Fibroblast of mammary gland (primary cell): ENCODE measurements at regions not wholly inside any gene's neighbourhood (a gene's known extent, or its start where the extent isn't known, plus 50 kb on each side); places are given as distances from the start of the nearest gene placed in this dataset.
"Not testable (repeated sequence)": the region's sequence is repeated elsewhere in the genome, so short reads cannot be mapped to it uniquely, and the experiment has no call there.

ENCODE experiments used
- DNase-seq: peaks from one replicate; pipeline ENCODE4 v3.0.0-alpha.2; 2010; ENCODE audit warnings: low read depth
- H3K4me3 ChIP-seq: 2 replicates; pipeline ENCODE4 v1.5.1; 2011; ENCODE audit warnings: low read depth, mild to moderate bottlenecking, low read length, moderate library complexity; ENCODE audit not compliant: control insufficient read depth
- TF ChIP-seq, protein P1 (sequence below): conservative IDR thresholded peaks from 2 replicates; pipeline ENCODE4 v1.5.1; 2011; ENCODE audit warnings: low read depth, low read length, inconsistent platforms; ENCODE audit not compliant: control insufficient read depth, insufficient read depth

DNA sequence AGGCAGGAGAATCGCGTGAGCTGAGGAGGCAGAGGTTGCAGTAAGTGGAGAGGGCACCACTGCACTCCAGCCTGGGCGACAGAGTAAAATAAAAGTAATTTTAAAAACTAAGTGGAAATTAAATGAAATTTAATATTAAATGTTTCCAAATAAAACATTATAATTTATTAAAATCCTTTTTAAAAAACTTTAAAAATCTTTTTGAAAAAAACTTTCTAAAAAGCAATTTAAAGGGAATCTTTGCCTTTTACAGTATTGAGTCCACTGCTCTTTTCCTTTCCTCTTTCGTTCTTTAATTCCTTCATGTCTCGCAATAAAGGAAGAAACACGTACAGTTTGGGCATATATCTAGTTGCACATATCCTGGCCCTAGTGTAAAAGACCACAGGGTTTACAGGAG, 77.8 kb upstream of the DMRT1 start:
- TF ChIP-seq, protein P1, sequence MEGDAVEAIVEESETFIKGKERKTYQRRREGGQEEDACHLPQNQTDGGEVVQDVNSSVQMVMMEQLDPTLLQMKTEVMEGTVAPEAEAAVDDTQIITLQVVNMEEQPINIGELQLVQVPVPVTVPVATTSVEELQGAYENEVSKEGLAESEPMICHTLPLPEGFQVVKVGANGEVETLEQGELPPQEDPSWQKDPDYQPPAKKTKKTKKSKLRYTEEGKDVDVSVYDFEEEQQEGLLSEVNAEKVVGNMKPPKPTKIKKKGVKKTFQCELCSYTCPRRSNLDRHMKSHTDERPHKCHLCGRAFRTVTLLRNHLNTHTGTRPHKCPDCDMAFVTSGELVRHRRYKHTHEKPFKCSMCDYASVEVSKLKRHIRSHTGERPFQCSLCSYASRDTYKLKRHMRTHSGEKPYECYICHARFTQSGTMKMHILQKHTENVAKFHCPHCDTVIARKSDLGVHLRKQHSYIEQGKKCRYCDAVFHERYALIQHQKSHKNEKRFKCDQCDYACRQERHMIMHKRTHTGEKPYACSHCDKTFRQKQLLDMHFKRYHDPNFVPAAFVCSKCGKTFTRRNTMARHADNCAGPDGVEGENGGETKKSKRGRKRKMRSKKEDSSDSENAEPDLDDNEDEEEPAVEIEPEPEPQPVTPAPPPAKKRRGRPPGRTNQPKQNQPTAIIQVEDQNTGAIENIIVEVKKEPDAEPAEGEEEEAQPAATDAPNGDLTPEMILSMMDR = no peak
- no peak for DNase-seq
- no peak overlapping the region for H3K4me3 ChIP-seq

DNA sequence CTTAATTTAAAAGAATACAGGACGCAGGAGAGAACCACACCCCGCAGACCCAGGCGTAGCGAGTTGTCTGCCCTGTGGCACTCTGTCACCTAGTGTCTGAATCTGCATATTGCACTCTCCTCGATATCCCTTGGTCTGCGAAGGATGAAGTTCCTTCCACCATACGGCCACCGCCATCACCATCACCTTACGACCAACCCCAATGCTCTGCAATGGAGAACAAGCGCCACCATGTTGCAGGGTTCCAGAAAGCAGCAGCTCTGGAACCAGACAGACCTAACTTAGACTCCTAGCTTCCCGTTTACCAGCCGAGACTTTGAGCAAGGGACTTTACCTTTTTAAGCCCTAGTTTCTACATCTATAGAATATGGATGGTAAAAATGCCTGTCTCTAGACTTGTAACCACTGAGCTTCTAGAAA, 77.4 kb upstream of the DMRT1 start:
- DNase-seq = peak; percentile 88
- H3K4me3 ChIP-seq = no peak overlapping the region
- TF ChIP-seq, protein P1 = peak; percentile 99

DNA sequence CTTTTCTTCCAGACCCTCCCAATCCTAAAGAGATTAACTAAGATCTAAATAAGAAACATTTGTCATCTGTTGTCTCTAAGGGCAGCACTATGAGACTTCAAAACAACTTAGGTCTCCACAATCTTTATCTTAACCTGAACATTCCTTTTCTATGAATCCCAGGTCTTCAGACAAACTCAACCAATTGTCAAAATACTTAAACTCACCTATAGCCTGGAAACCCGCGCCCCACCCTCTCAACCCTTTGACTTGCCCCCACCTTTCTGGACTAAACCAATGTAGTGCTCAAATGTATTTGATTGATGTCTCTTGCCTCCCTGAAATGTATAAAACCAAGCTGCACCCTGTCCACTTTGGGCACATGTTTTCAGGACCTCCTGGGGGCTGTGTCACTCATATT, 76.5 kb upstream of the DMRT1 start:
- no peak for DNase-seq
- no peak overlapping the region for H3K4me3 ChIP-seq
- TF ChIP-seq, protein P1 = no peak

DNA sequence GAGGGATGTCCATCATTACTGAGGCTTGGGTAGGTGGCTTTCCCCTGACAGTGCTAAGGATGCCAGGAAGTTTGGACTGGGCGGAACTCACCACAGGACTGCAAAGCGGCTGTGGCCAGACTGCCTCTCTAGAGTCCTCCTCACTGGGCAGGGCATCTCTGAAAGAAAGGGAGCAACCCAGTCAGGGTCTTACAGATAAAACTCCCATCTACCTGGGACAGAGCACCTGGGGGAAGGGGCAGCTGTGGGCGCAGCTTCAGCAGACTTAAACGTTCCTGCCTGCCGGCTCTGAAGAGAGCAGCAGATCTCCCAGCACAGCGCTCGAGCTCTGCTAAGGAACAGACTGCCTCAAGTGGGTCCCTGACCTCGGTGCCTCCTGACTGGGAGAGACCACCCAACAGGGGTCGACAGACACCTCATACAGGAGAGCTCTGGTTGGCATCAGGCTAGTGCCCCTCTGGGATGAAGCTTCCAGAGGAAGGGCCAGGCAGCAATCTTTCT, 74.4 kb upstream of the DMRT1 start:
- DNase-seq, H3K4me3 ChIP-seq: not testable (repeated sequence)

DNA sequence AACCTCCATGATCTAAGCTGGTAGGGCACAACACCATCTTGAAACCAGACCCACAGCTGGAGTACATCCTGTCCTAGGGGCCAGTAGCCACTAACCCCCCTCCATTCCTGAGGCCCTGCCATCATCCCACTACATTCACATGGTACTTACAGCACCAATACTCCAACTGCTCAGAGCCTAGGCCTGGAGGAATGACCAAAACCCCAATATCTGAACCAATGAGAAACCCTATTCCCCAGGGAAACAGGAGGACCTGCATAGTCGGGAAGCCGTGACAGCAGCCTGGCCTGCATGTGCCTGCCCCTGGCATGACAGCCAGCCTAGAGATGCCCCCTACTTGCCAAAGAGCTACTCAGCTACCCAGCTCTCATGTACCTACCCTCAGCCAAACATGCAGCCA, 65.4 kb upstream of the DMRT1 start:
- no peak for DNase-seq
- TF ChIP-seq, protein P1 = no peak
- H3K4me3 ChIP-seq = no peak overlapping the region

DNA sequence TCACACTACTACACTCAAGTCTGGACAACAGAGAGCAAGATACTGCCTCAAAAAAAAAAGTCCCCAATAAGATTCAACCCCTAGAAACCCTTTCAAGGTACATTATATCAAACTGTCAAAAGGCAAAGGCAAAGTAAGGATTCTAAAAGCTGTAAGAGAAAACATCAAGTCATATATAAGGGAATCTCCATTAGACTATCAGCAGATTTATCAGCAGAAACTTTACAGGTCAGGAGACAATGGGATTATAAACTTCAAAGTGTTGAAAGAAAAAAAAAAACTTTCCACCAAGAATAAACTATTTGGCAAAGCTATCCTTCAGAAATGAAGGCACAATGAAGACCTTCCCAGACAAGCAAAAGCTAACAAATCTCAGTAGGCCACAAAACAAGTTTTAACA, 63.5 kb upstream of the DMRT1 start:
- DNase-seq = no peak
- no peak overlapping the region for H3K4me3 ChIP-seq
- TF ChIP-seq, protein P1 = no peak

DNA sequence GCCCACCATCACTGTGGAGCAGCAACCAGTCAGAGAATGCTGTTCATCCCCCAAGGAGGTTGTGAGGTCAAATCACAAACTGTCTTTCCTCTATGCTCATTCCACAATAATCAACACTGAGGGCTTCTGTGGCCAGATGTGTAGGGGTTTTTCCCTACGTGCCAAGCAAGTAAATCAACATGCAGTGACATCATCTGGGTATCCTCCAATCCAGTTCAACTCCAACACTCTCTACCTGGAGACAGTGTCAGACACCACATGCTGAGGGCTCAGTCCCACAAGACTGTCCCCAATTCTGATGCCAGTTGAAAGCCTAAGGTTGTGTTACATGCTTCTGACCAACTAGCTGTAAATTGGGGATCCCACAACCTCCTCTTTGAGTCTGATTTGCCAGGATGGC, 57.3 kb upstream of the DMRT1 start:
- no peak overlapping the region for H3K4me3 ChIP-seq
- no peak for DNase-seq
- TF ChIP-seq, protein P1 = no peak

DNA sequence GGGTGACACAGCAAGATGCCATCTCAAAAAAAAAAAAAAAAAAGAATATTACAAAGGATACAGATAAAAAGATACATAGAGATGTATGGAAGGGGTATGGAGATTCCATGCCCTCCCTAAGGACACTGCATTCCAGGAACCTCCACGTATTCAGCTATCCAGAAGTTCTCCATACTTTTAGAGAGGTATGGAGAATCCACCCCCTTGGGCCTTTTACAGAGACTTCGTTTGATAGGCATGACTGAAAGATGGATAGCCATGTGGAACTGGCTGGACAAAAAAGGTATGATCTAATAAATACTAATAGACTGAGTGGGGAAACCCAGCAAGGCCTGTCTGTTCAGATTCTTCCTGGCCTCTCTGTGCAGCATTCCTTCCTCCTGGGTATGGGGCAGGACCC, 56.6 kb upstream of the DMRT1 start:
- no peak overlapping the region for H3K4me3 ChIP-seq
- TF ChIP-seq, protein P1 = no peak
- DNase-seq = no peak
